Trophoblast cell (in vitro differentiated cells and primary cell): ENCODE measurements at regions not wholly inside any gene's neighbourhood (a gene's known extent, or its start where the extent isn't known, plus 50 kb on each side); places are given as distances from the start of the nearest gene placed in this dataset.

Experiments
- DNase-seq, 2 donors: peaks; one replicate each; pipeline ENCODE4 v3.0.0-alpha.2; 2016
- H2AFZ ChIP-seq: 2 replicates; pipeline ENCODE4 v1.6.1; 2013; ENCODE audit warnings: low read length, moderate library complexity, mild to moderate bottlenecking; ENCODE audit not compliant: insufficient read depth, poor library complexity
- H2AK5ac ChIP-seq: 2 replicates; pipeline ENCODE4 v1.6.1; 2013; ENCODE audit warnings: mild to moderate bottlenecking, low read length
- H2BK120ac ChIP-seq: 2 replicates; pipeline ENCODE4 v1.6.1; 2013; ENCODE audit warnings: low read length, mild to moderate bottlenecking, moderate library complexity; ENCODE audit not compliant: insufficient read depth, poor library complexity
- H2BK12ac ChIP-seq: 2 replicates; pipeline ENCODE4 v1.6.1; 2013; ENCODE audit warnings: mild to moderate bottlenecking, low read length, moderate library complexity
- H2BK5ac ChIP-seq: 2 replicates; pipeline ENCODE4 v1.6.1; 2013; ENCODE audit warnings: low read length, low read depth, moderate library complexity, mild to moderate bottlenecking; ENCODE audit not compliant: poor library complexity
- H3K14ac ChIP-seq: 2 replicates; pipeline ENCODE4 v1.6.1; 2013; ENCODE audit warnings: mild to moderate bottlenecking, low read length
- H3K18ac ChIP-seq: 2 replicates; pipeline ENCODE4 v1.6.1; 2013; ENCODE audit warnings: mild to moderate bottlenecking, low read length
- H3K23ac ChIP-seq: 2 replicates; pipeline ENCODE4 v1.6.1; 2013; ENCODE audit warnings: low read length
- H3K27ac ChIP-seq: 2 replicates; pipeline ENCODE4 v1.5.1; 2013; ENCODE audit warnings: low read depth, mild to moderate bottlenecking, inconsistent platforms, low read length, moderate library complexity
- H3K27me3 ChIP-seq: 2 replicates; pipeline ENCODE4 v1.6.1; 2013; ENCODE audit warnings: inconsistent platforms, mild to moderate bottlenecking, low read length, moderate library complexity; ENCODE audit not compliant: insufficient read depth
- H3K36me3 ChIP-seq, 2 experiments: 1 replicate in 1 of 2; 2 replicates in 1 of 2; pipeline ENCODE4 v1.6.1; 2013; ENCODE audit warnings: low read length in 2 of 2, mild to moderate bottlenecking in 2 of 2, moderate library complexity in 1 of 2; ENCODE audit not compliant: insufficient read depth in 2 of 2, control insufficient read depth in 1 of 2
- H3K4ac ChIP-seq: 2 replicates; pipeline ENCODE4 v1.6.1; 2013; ENCODE audit warnings: low read depth, mild to moderate bottlenecking, low read length, moderate library complexity
- H3K4me1 ChIP-seq, 2 experiments: 1 replicate in 1 of 2; 2 replicates in 1 of 2; pipeline ENCODE4 v1.6.1; 2013; ENCODE audit warnings: low read length in 2 of 2, mild to moderate bottlenecking in 2 of 2, moderate library complexity in 1 of 2; ENCODE audit not compliant: insufficient read depth in 2 of 2, control insufficient read depth in 1 of 2
- H3K4me2 ChIP-seq: 2 replicates; pipeline ENCODE4 v1.6.1; 2013; ENCODE audit warnings: inconsistent platforms, mild to moderate bottlenecking, low read length, moderate library complexity
- H3K4me3 ChIP-seq: 2 replicates; pipeline ENCODE4 v1.5.1; 2013; ENCODE audit warnings: mild to moderate bottlenecking, low read depth, low read length, inconsistent platforms
- H3K79me1 ChIP-seq: one replicate; pipeline ENCODE4 v1.6.1; 2013; ENCODE audit warnings: low read length
- H3K79me2 ChIP-seq: 2 replicates; pipeline ENCODE4 v1.6.1; 2013; ENCODE audit warnings: low read length, mild to moderate bottlenecking; ENCODE audit not compliant: control insufficient read depth, insufficient read depth, poor library complexity
- H3K9ac ChIP-seq: 2 replicates; pipeline ENCODE4 v1.6.1; 2013; ENCODE audit warnings: mild to moderate bottlenecking, low read length
- H3K9me3 ChIP-seq: 2 replicates; pipeline ENCODE4 v1.6.1; 2013; ENCODE audit warnings: low read depth, mild to moderate bottlenecking, control low read depth, inconsistent platforms, low read length; ENCODE audit not compliant: insufficient read depth
- H4K12ac ChIP-seq: 2 replicates; pipeline ENCODE4 v1.6.1; 2013; ENCODE audit warnings: low read depth, mild to moderate bottlenecking, low read length, moderate library complexity
- H4K8ac ChIP-seq: 2 replicates; pipeline ENCODE4 v1.6.1; 2013; ENCODE audit warnings: low read depth, mild to moderate bottlenecking, low read length, moderate library complexity
- H4K91ac ChIP-seq: one replicate; pipeline ENCODE4 v1.6.1; 2013; ENCODE audit warnings: low read depth, mild to moderate bottlenecking, low read length, moderate library complexity
- WGBS: extraction: QIAGEN DNeasy Blood & Tissue Kit; methylation state at CpG from one replicate; pipeline ENCODE4 v1.1.7; 2013; ENCODE audit warnings: missing lambda C conversion rate; ENCODE audit not compliant: insufficient read length, insufficient coverage; ENCODE audit errors: extremely low coverage; 5-methylcytosine and 5-hydroxymethylcytosine counted together

- H3K9me3 ChIP-seq = no peaks in the 10 kb centered on the region
- H4K8ac ChIP-seq = no peak overlapping the region
- H2BK5ac ChIP-seq = no peak overlapping the region
- WGBS = no CpG with 5 or more reads among the region's 5 CpGs
- no peak overlapping the region for H3K18ac ChIP-seq
- H2BK12ac ChIP-seq = no peak overlapping the region
- H2AK5ac ChIP-seq = no peak overlapping the region
- H3K4me2 ChIP-seq = no peak overlapping the region
- no peak overlapping the region for H3K4ac ChIP-seq
- H3K9ac ChIP-seq = no peak overlapping the region
- H4K91ac ChIP-seq = no peak overlapping the region
- no peak overlapping the region for H3K4me3 ChIP-seq
- H3K79me1 ChIP-seq = no peaks in the 10 kb centered on the region
- no peak overlapping the region for H3K23ac ChIP-seq
- no peaks in the 10 kb centered on the region for H3K27me3 ChIP-seq
- H3K79me2 ChIP-seq = no peaks in the 10 kb centered on the region
- peaks cover 0 to 5% of the 10 kb centered on the region in 2 experiments for H3K4me1 ChIP-seq
- no peak overlapping the region for H4K12ac ChIP-seq
- DNase-seq = no peak
- H3K27ac ChIP-seq = no peak overlapping the region
- no peaks in the 10 kb centered on the region for H3K36me3 ChIP-seq
- H2AFZ ChIP-seq = no peak overlapping the region
- no peak overlapping the region for H3K14ac ChIP-seq
- no peak overlapping the region for H2BK120ac ChIP-seq
These were observed 286.7 kb upstream of the CDH5 start for GRCh38 chr16:66079671-66080334.

- Histone ChIP-seq H3K4me2 (no peak overlapping the region), H3K27me3 (no peaks in the 10 kb centered on the region), H2BK120ac (no peak overlapping the region), H2AK5ac (no peak overlapping the region), H3K9ac (peak overlapping the region; percentile 70), H4K12ac (no peak overlapping the region), H3K4me3 (no peak overlapping the region), H3K14ac (no peak overlapping the region), H2BK5ac (no peak overlapping the region), H3K9me3 (no peaks in the 10 kb centered on the region), H3K27ac (no peak overlapping the region), H3K79me1 (no peaks in the 10 kb centered on the region), H3K36me3 (no peaks in the 10 kb centered on the region), H2AFZ (no peak overlapping the region), H4K8ac (no peak overlapping the region), H3K79me2 (no peaks in the 10 kb centered on the region), H3K23ac (no peak overlapping the region), H3K18ac (no peak overlapping the region), H4K91ac (no peak overlapping the region), H3K4ac (no peak overlapping the region), H3K4me1 (no peaks in the 10 kb centered on the region), H2BK12ac (no peak overlapping the region)
- no peak for DNase-seq
- no CpG with 5 or more reads among the region's 6 CpGs for WGBS
These were observed 296.2 kb upstream of the CDH5 start for GRCh38 chr16:66070140-66070917.

GRCh38 chr16:66069587-66069986 is 296.9 kb upstream of the CDH5 start:
- H3K9ac ChIP-seq = no peak overlapping the region
- no peak for DNase-seq
- no peaks in the 10 kb centered on the region for H3K4me1 ChIP-seq
- no peak overlapping the region for H4K12ac ChIP-seq
- H2BK12ac ChIP-seq = no peak overlapping the region
- H4K91ac ChIP-seq = no peak overlapping the region
- H2BK120ac ChIP-seq = no peak overlapping the region
- no peak overlapping the region for H3K27ac ChIP-seq
- H2BK5ac ChIP-seq = no peak overlapping the region
- H3K79me2 ChIP-seq = no peaks in the 10 kb centered on the region
- H3K14ac ChIP-seq = no peak overlapping the region
- H4K8ac ChIP-seq = no peak overlapping the region
- no peak overlapping the region for H2AFZ ChIP-seq
- WGBS = no CpG with 5 or more reads among the region's 3 CpGs
- no peaks in the 10 kb centered on the region for H3K79me1 ChIP-seq
- no peaks in the 10 kb centered on the region for H3K27me3 ChIP-seq
- no peaks in the 10 kb centered on the region for H3K36me3 ChIP-seq
- no peak overlapping the region for H3K4me2 ChIP-seq
- no peak overlapping the region for H3K4ac ChIP-seq
- no peak overlapping the region for H3K4me3 ChIP-seq
- no peak overlapping the region for H3K18ac ChIP-seq
- H2AK5ac ChIP-seq = no peak overlapping the region
- H3K9me3 ChIP-seq = no peaks in the 10 kb centered on the region
- no peak overlapping the region for H3K23ac ChIP-seq

GRCh38 chr16:66066404-66066803 is 300.1 kb upstream of the CDH5 start:
- no peaks in the 10 kb centered on the region for H3K9me3 ChIP-seq
- no peaks in the 10 kb centered on the region for H3K27me3 ChIP-seq
- H2AFZ ChIP-seq = no peak overlapping the region
- H3K79me1 ChIP-seq = no peaks in the 10 kb centered on the region
- no peak overlapping the region for H3K4ac ChIP-seq
- H3K14ac ChIP-seq = no peak overlapping the region
- no peak overlapping the region for H3K4me3 ChIP-seq
- no peak for DNase-seq
- no CpG with 5 or more reads among the region's 2 CpGs for WGBS
- H3K27ac ChIP-seq = no peak overlapping the region
- no peak overlapping the region for H2BK5ac ChIP-seq
- H3K18ac ChIP-seq = no peak overlapping the region
- no peak overlapping the region for H3K9ac ChIP-seq
- no peak overlapping the region for H2AK5ac ChIP-seq
- no peaks in the 10 kb centered on the region for H3K4me1 ChIP-seq
- H3K79me2 ChIP-seq = no peaks in the 10 kb centered on the region
- H3K23ac ChIP-seq = no peak overlapping the region
- no peak overlapping the region for H4K91ac ChIP-seq
- no peak overlapping the region for H3K4me2 ChIP-seq
- no peaks in the 10 kb centered on the region for H3K36me3 ChIP-seq
- H2BK120ac ChIP-seq = no peak overlapping the region
- no peak overlapping the region for H4K8ac ChIP-seq
- H4K12ac ChIP-seq = no peak overlapping the region
- no peak overlapping the region for H2BK12ac ChIP-seq
